ENCODE measurements at regions not wholly inside any gene's neighbourhood (a gene's known extent, or its start where the extent isn't known, plus 50 kb on each side); places are given as distances from the start of the nearest gene placed in this dataset.

DNA sequence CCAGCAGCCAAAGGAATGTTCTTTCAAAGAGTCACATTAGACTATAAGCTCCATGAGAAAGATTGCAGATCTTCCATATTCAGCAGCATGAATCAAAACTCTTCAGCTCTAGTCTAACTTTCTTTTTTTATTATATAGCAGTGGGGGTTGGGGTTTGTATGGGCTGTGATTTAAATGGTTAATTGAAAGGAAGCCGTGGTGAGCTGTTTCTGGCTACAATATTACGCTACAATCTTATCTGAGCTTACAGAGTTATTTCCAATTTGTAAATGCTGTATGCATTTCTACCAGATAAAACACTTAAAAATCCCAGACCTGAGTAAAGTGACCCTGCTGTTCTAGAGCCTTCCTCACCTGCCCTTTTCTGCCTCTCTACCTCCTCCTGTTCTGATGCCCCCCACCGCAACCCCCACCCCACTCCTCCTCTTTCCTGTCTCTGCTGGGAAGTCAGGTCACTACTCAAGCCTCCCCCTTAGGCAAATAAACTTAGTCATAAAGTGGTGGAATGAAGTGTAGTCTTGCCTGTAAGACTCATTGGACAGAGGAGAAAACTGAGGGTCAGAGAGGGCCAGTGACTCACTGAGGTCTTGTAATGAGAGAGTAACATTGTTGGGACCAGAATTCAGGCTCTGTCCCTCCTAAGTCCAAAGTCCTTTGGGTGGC lies 1089.5 kb downstream of the BCL11B start:
- DNase-seq: no peak

DNA sequence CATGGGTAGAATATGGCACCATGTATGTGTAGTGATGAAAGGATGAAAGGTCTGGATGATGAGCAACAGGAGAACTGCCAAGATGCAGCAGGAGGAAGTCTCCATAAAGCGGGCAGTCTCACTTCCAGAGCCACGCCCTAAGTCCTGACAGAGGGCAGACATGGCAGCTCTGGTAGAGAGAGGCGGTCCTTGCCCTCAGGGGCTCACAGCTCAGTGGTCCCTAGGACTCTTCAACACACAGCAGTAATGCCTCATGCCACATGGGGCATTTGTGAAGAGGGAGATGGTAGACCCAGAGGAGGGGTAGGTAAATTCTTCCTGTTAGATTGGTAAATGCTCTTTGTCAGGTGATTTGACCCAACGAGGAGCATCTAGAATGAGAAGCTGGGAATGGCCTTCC lies 1088.4 kb downstream of the BCL11B start:
- no peak for DNase-seq

DNA sequence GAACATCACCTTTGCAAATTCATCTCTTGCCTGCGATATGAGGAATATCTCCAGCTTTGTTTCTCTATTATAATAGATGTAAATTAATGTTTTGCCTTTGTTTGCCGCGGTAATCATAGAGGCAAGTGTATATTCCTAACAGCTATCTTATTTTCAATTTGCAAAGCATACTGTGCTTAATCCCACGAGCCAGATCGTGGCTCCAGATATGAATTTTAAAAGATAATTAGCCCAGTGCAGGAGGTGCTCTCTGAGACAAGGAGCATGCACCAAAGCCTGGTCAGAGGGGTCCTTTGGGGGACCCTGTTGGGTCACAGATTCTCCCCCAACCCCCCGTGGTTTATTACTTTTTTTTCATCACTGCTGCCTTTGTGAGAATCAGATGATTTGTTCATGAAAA lies 1087.5 kb downstream of the BCL11B start:
- DNase-seq: no peak

DNA sequence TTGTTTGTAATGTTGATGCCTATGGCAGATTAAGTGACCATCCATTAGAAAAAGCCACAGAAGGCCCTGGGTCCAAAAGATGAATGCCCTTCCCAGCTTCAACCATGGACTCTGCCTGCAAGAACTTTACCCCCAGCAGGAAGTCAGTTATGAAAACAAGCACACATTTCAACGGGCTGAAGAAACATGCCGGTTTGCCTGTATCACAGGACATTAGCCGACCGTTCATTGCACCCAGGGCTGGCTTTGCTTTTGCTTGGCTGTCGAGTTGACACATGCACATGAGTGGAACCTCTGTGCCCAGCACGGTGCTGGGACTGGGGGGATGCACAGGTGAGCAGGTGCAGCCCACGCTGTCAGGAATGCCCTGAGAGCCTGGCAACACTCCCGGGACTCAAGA lies 1087.0 kb downstream of the BCL11B start:
- no peak for DNase-seq

DNA sequence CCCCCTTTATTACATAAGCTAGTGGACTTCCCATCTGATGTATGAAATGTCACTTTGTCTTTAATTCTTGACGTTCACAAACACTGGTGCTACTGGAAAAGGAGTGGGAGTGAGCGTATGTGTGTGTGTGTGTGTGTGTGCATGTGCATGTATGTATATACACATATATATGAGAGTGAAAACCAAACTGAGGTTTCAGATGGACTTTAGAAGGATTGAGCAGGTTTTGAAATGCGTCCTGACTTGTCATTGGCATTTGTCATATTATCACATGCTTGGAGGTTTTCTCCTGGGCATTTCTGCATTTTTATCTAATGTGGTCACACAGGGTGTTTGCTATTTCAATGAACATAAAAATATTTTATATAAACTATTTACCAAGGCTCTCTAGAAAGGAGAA lies 1085.9 kb downstream of the BCL11B start:
- no peak for DNase-seq

DNA sequence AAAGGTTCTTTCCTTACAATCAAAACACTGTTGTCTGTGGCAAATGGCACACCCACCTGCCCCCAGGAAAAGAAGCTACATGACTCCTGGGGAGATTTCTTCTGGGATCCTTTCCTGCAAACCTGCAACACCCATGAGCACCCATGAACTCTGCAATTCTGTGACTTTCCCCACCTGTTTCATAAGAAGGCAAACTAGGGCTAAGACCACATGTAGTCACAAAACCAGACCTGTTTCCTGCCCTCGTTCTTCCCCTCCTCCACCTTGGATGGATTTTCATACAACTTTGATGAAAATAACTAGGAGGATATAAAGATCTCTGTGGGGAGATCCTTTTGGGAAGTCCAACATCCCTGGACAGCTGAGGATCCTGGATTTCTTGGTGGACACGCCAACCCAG lies 1084.7 kb downstream of the BCL11B start:
- DNase-seq: no peak

DNA sequence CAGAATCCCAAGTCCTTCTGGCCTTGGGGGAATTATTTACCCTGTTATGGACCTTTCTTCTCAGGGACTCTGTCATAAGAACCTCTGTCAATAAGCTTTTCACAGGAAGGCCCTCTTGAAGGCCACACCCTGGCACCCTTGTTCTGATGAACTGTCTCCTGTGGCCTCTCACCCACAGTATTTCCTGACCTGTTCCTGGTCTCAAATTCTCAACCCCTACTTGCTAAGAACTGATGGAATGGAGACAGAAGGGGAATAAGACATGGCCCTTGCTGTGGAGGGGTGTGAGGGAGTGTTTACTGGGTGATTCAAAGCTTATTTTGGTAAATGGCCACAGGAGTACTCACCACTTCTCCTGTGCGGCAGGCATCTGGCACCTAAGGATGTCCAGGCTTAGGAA lies 1082.9 kb downstream of the BCL11B start:
- DNase-seq: no peak

DNA sequence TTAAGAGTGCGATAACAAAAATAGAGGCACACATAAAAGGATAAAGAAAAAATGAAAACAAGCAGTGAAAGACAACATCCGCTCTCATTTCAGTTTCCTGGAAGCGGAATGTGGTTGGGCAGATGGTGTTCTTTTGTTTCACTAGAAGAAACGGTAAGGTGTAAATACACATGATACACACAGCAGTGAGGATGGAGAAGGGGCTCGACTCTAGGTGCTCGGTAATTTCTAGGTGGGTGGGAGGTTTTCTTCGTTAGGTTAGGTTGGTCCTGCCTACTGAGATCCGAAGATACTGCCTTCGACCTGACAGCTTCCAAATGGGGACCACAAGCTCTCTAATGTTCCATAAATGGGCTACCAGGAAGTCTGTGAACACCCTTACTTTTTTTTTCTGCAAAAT lies 1082.5 kb downstream of the BCL11B start:
- DNase-seq: no peak

DNA sequence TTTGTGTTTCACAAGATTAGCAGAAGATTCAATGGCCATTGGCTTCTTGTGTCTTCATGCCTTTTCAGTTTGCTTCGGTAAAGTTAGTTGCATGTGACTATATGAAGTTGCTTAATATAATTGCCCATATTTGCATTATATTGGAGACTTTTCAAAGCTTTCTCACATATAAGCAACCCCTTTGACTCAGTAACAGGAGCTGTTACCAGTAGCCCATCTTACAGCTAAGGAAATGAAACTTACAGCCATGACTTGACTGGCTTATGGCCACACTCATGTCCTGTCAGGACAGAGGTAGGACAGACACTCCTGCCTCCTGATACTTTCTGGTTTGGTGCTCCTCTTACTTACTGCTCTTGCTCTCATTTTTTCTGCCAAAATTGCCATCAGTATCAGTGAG lies 1082.1 kb downstream of the BCL11B start:
- no peak for DNase-seq

DNA sequence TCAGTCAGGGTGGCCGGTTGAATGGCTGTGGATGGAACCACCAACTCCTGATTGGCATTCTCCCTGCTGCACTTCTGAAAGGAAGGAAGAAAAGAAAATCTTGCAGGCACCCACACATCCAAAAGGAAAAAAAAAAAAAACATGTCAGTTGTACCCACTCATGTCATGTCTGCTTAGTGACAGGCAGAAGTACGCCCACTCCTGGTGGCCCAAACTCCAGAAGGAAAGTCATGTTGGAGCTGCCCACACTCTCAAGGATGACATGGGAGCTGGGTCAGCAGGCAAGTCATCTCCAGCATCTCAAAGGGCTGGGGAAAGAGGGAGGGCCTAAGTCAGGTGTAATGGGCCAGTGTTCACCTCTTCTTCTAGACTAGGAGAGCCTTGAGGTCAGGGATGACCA lies 1079.1 kb downstream of the BCL11B start:
- no peak for DNase-seq

DNA sequence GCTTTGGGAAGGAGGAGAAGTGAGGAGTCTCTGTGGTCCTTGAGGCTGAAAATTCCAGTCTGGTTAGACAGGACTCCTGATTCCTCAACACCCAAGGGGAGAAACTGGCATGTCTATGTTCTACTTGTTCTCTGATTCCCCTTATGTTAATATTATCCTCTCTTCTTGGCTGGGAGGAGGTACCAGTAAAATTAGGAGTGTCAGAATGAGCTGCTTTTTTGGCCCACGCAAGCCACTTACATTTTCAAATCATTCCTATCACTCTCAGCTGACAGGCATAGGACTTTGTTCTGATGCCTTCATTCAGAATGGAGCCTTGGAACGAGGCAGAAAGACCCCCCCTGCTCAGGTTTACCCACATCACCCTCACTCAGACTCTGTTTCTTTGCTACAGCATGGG lies 1077.2 kb downstream of the BCL11B start:
- no peak for DNase-seq

DNA sequence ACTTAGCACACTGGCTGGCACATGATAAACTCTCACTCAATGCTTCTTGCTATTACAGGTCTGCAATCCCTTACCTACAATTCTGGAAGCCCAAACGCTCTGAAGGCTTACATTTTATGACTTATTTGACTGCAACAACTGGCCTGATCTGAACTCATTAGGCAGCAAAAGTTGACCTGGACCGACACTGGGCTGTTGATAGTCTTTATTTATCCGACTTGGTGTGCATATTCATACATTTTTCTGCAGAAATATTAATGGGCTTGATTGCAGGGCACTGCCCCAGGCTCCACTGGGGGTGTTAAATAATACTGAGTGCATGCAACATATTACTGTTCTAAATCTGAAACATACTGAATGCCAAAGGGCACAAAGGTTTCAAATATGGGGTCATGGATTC lies 1076.7 kb downstream of the BCL11B start:
- no peak for DNase-seq

DNA sequence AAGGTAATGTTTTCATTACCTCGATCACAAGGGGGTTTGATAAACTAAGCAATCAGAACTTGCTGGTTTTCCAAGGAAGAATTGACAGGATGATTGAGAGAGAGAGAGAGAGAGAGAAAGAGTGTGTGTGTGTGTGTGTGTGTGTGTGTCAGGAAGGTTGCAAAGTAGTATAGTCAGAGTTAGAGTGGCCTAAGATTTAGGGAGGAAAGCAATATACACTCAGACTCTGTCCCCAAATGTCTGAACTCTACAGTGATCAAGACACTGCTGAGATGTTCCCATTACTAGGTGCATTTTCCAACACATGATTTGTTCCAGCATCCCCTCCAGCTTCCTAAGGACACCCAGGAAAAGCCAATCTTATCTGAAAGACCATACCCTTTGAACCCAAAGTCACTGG lies 1074.1 kb downstream of the BCL11B start:
- DNase-seq: no peak

DNA sequence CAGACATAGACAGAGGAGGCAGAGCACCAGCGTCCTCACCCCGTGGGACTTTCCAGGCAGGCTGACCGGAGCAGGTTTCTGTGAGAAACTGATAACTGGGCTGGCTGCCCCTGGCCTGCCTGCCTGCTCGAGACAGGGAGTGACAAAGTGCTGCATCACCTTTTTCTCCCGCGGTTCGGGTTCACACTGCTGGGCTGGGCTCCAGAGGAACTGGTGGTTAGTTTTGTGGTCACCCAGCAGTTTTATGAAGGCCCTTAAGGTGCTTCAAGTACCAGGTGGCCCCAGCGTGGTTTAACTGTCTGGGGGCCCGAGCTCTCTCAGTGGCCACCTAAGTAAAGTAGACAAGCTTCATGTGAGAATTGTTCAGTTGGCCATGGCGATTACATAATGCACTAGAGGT lies 1073.6 kb downstream of the BCL11B start:
- no peak for DNase-seq

DNA sequence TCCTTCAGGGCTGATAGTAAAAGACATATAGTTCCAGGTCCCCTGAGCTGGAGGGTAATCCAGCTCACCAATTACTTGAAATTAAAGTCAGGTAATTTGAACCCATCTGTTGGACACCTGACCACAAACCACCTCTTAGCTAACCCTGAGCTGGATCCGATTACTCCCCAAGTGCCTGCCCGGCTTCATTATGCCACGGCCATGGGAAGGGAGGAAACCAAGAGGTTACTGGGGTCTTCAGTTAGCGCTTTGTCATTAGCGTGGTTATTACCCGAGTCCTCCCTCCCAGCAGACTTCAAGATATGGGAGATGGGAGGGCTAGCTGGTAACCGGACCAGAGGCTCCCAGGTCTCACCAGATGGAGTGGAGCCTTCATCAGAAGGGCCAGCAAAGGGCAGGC lies 1071.4 kb downstream of the BCL11B start:
- DNase-seq: no peak

DNA sequence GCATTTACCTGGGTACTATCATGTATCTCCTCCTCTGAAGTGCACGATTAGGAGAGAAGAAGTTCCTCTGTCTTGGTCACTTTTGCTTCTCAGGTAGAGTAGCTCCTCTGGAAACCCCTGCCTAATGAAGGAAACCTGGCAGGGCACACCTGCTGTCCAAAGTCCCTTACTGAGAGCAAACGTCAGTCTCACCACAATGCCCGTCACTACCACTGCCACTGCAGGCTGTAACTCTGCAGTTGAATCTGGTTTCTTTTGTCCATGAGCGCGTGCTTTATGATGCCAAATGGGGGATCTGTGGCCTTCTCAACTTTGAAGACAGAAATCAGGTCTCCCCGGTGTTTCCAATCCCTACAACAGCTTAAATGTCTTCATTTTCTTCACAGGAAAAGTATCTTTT lies 1068.6 kb downstream of the BCL11B start:
- no peak for DNase-seq

DNA sequence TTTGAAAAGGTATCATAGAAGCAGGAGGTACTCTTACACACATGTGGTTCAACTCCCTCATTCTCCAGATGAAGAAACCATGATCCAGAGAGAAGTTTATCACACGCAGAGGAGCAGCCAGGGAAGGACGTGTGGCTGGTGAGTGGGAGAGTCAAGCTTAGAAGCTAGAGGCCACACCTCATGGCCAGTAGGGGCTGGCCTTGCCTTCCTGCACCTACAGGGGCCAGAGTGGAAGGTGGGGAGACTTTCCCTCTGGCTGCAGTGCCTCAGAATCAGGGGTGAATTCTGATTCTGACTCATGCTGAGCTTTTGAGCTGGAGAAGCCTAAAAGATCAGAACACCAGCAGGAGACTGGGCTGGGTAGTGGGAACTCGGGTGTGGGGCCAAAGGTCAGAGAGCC lies 1067.9 kb downstream of the BCL11B start:
- DNase-seq: no peak

DNA sequence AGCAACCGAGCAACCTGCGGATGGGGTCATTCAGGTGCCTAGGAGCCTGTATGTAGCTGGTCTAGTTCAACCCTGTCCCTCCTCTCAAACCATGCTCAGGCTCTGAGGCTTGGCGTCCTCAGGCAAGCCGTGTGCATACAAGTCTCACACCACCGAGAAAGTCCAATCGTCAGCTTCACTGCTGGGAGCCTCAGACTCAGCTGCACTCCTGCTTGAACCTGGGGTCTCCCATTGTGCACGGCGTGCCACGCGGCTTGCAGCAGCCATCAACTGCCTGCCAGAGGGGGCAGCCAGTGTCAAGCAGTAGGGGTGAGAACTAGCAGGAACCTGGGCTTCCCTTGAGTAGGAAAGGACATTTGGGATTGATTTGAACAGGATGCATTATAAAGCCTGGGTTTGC lies 1064.6 kb downstream of the BCL11B start:
- no peak for DNase-seq

DNA sequence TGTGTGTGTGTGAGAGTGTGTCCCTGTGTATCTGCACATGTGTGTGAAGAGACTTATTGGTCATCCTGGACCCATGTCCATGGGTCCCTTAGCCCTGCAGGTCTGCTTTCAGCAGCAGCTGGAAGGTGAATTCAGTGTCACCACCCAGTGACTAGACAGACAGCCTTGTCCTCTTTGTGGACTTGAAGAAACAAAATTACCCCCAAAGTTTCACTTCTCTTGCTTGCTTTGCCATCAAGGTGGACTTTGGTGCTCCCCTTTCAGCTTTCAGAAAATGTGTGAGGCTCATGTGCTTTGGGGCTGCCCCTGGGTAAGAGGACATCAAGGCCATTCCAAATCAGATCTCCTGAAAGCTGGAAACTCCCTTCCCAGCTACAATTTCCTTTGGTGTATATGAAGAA lies 1063.8 kb downstream of the BCL11B start:
- DNase-seq: no peak

DNA sequence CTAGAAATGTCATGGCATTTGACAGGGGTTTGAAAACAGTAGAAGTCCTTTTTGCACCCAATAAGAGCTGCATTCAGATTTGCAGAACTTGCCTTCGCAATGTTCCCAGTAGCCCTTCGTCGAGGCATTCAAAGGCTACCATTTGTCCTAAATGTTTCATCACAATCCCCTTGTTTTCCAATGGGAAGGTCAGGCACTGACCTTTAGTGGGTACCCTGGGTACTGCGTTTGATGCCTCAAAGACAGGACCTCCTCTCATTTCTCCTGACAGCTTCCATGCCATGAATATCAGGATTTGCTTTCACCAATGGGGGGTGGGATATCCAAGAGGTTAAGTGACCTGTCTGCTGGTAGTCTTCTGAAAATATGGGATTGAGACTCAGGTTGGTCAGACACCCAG lies 1063.1 kb downstream of the BCL11B start:
- no peak for DNase-seq

DNA sequence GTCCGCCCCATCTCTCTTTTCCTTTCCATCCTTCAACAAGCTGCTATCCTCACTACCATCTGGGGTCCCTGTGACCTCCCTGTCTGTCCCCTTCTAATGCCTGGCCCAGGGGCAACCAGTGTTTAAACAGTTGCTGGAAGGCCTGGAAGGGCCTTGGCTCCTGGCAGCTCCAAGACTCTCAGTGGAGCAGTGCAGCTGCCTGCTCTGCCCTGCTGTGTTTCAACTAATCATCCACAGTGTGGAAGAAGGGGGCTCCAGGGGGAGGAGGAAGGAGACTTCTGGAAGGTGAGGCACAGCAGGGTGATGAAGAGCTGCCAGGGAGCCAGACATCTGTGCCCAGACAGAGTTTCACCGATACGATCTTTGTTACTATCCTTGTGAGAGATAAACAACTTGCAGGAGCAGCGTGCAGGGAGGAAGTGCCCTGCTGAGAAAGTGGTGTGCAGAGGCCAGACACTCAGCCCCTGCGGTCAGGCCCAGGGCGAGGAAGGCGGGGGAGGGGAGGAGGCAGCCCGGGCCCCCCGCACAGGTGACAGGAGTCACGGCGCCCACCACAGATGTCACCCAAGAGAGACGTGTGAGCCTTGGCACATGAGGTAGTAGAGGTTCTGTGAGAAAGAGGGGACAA lies 1061.8 kb downstream of the BCL11B start:
- DNase-seq: no peak

DNA sequence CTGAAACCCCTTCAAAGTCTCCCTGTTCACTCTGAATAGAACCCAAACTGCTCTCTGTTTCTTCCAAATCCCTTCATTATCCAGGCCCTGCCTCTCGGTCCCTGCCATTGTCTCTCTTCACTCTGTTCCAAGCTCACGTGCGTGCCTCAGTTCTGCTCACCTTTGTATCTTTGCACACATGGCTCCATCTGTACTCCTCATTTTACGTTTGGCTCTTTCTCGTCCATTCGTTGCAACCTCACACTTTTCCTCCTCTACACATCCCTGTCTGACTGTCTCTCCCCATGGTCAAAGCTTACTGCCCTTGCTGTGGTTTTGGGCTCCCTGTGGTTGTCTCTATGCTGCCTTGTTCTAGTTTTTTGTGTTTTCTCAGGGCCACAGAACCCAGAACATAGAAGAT lies 1054.5 kb downstream of the BCL11B start:
- DNase-seq: no peak

DNA sequence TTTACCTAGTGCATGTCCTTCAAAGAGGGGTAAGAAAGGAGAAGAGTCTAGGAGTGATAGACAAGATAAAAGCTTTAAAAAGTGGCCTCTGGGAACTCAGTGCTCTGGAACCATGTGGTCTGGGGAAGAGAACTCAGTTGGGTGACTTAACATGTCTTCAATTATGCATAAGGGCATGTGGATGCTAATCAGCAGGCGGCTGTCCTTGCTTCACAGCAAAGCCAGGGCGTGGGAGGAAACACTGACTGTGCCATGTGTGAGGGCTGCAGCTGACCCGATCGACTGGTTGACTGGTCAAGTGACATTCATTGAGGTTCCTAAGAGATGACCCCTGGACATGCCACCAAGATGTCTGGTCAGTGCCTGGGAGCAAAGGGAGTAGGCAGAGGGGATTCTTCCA lies 1053.8 kb downstream of the BCL11B start:
- DNase-seq: no peak

DNA sequence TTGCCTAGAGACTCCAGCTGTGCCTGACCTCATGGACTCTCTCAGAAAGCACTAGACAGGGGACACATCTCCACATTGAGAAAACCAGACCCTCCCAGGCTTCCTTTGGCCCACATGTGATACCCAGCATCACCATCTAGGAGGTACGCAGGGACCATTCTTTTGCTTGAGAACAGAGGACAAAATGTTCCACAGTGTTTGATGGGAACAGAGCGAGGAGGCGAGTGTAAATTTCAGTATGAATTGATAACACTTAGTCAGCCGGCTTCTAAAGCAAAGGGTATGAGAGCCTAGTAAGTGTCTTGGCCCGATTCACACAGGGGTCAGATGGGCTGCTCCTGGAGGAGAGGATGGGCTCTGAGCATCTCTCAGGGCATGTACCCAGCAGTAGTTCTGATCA lies 1052.4 kb downstream of the BCL11B start:
- no peak for DNase-seq

DNA sequence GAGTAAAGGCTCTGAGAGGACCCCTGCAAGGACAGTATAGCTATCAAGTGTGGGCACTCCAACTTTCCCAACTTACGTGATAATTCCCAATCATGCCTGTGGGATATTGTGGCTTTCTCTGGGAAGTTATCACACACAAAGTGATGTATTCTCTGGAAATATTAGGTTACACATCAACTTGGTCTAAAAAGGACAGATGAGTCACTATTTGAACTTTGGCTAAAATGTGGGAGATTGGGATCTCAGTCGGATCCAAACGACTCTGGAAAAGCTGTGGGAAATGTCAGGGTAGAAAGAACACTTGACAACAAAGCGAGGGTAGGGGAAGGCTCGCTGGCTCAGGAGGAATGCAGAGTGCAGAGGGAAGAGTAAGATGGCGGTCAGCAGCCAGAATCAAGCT lies 1048.9 kb downstream of the BCL11B start:
- DNase-seq: no peak

Data from NCI-H446 treated with DMSO at 0.1 percent for 48 hours (cell line).